GM20000 (cell line): ENCODE measurements at regions not wholly inside any gene's neighbourhood (a gene's known extent, or its start where the extent isn't known, plus 50 kb on each side); places are given as distances from the start of the nearest gene placed in this dataset.

Source experiments
- DNase-seq: peaks from one replicate; pipeline ENCODE4 v3.0.0; 2012; ENCODE audit warnings: low spot score
- CTCF ChIP-seq: IDR thresholded peaks from 2 replicates; pipeline ENCODE4 v1.5.1; 2012; ENCODE audit warnings: mild to moderate bottlenecking, control low read depth; ENCODE audit errors: extremely low read depth, missing control alignments

DNA sequence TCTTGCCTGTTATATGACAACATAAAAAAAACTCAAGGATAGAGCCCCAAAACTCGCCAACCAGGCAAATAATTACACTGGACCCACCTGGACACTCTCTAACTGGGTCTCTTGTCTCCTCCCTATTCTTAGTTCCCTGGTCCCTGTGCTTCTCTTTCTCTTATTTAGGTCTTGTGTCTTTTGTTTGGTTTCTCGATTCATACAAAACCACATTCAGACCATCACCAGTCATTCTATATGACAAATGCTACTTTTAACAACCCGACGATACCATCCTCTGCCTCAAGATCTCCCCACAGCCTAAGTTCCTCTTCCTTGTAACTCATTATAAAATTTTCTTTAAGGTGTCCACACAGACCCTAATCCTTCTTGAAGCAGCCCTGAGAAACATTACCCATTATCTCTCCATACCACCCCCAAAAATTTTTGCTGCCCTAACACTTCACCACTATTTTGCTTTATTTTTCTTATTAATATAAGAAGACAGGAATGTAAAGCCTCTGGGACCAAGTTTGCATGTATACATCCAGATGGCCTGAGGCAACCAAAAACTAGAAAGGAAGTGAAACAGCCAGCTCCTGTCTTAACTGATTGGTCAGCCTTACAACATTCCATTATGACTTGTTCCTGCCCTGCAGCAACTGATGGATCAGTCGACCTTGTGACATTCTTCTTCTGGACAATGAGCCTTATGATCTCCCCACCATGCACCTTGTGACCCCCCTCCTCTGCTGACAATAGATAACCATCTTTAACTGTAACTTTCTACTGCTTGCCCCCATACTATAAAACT is 638.2 kb downstream of the AMY1C start:
- no peak for DNase-seq
- TF ChIP-seq CTCF, result no peak

DNA sequence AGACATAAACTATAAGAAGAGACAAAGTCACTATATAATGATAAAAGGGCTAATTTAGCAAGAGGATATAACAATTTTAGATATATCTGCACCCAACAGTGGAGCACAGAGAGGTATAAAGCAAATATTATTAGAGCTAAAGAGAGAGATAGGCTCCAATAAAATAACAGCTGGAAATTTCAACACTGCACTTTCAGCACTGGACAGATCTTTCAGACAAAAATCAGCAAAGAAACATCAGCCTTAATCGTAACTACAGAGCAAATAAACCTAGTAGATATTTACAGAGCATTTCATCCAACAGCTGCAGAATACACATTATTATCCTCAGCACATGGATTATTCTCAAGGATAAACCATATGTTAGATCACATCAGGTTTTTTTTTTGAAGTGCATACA is 642.9 kb downstream of the AMY1C start:
- no peak for TF ChIP-seq CTCF

GRCh38 chr1:104402178-104402577 is 652.5 kb downstream of the AMY1C start:
- no peak for TF ChIP-seq CTCF
- DNase-seq, result no peak

More for the DNA sequence above, 642.9 kb downstream of the AMY1C start:
- DNase-seq, result no peak

GRCh38 chr1:104403883-104404282 is 654.2 kb downstream of the AMY1C start:
- DNase-seq, result no peak
- no peak for TF ChIP-seq CTCF

DNA sequence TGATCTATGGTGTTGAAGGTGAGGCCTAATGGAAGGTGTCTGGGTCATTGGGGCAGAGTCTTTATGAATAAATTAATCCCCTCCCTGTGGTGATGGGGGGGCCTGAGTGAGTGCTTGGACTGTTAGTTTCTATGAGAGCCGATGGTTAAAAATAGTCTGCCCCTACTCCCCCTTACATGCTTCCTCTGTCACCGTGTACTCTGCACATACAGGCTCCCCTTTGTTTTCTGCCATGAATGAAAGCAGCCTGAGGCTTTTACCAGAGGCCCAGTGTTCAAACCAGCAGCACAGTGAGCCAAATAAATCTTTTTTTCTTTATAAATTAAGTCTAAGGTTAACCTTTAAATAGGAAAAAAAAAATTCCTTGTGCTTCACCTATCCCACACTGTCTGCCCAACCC is 657.0 kb downstream of the AMY1C start:
- DNase-seq, result no peak
- TF ChIP-seq CTCF, result no peak

DNA sequence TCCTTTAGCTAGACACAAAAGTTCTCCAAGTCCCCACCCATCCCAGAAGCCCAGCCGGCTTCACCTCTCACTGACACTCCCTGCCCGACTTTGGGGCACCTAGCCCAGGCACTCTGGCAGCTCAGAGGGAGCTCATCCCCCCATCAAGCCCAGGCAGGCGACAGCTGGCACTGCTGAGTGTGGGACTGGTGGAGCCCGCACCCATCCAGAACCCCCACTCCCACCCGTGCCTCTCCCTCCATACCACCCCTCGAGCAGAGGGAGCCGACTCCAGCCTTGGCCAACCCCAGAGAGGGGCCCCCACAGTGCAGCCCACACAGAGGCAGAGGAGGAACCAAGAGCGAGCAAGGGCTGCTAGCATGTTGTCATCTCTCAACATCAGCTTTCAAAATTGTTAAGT is 658.6 kb downstream of the AMY1C start:
- TF ChIP-seq CTCF, result no peak
- DNase-seq, result no peak

DNA sequence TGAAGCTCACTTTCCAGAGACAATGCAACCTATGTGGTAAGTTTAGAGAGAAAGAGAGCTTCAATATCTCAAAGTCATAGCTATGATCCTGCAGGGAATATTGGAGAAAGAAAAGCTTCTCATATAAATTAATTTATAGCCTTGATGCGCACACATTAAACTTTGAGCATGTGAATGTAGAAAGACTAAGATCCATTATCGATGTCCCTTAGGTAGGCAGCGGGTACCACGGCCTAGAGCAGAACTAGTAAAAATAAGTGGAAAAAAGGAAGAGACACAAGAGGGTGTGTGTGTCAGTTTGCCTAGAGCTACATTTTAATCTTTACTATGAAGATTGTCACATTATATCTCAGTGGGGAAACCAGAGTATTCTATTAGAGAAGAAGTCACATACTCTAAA is 685.6 kb downstream of the AMY1C start:
- no peak for TF ChIP-seq CTCF

More for the DNA sequence above, 685.6 kb downstream of the AMY1C start:
- no peak for DNase-seq
